ENCODE measurements at regions not wholly inside any gene's neighbourhood (a gene's known extent, or its start where the extent isn't known, plus 50 kb on each side); places are given as distances from the start of the nearest gene placed in this dataset.

DNA sequence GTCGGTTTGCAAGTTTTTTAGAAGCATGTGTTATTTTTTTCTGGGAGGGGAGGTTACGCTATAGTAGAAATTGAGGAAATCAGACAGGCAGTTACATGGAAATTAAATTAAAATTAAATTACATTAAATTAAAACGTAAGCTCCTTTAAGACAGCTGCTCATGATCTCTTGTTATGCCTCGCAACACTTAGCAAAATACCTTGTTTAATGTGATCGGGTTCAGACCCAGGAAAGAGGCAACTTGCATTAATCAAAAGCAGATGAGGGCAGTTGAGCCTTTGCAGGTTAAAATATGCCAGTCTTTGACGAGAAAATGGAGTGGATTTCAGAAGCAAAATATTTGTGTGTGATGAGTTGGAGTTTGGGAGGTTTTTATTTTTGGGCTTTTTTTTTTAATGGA is 651.8 kb downstream of the INHBA start:
- H2BK12ac ChIP-seq (ENCODE audit: insufficient read length, low read depth, low read length) = no peak overlapping the region
- TF ChIP-seq, protein P1, sequence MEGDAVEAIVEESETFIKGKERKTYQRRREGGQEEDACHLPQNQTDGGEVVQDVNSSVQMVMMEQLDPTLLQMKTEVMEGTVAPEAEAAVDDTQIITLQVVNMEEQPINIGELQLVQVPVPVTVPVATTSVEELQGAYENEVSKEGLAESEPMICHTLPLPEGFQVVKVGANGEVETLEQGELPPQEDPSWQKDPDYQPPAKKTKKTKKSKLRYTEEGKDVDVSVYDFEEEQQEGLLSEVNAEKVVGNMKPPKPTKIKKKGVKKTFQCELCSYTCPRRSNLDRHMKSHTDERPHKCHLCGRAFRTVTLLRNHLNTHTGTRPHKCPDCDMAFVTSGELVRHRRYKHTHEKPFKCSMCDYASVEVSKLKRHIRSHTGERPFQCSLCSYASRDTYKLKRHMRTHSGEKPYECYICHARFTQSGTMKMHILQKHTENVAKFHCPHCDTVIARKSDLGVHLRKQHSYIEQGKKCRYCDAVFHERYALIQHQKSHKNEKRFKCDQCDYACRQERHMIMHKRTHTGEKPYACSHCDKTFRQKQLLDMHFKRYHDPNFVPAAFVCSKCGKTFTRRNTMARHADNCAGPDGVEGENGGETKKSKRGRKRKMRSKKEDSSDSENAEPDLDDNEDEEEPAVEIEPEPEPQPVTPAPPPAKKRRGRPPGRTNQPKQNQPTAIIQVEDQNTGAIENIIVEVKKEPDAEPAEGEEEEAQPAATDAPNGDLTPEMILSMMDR (conservative IDR thresholded peaks at IDR 0.05) = no peak
- no peaks in the 10 kb centered on the region for H3K4me1 ChIP-seq (ENCODE audit: insufficient read depth, low read length)
- no peak overlapping the region for H3K56ac ChIP-seq (ENCODE audit: insufficient read length, low read depth, low read length)
- no peaks in the 10 kb centered on the region for H3K79me1 ChIP-seq (ENCODE audit: insufficient read depth, low read depth, low read length, poor library complexity, severe bottlenecking)
- no peak overlapping the region for H2BK15ac ChIP-seq (ENCODE audit: low read depth, low read length)
- H4K20me1 ChIP-seq (ENCODE audit: control insufficient read depth, insufficient read depth, insufficient read length) = no peaks in the 10 kb centered on the region
- H3K23me2 ChIP-seq (ENCODE audit: insufficient read length, low read depth, low read length, poor library complexity, severe bottlenecking) = no peaks in the 10 kb centered on the region
- H3K14ac ChIP-seq (ENCODE audit: insufficient read depth, low read length) = no peak overlapping the region
- H2BK20ac ChIP-seq (ENCODE audit: low read depth, low read length, poor library complexity, severe bottlenecking) = no peak overlapping the region
- H3K27me3 Mint-ChIP-seq (ENCODE audit: low read depth) = peaks cover 36% of the 10 kb centered on the region
- H3T11ph ChIP-seq (ENCODE audit: low read length) = no peak overlapping the region
- H4K8ac ChIP-seq (replicated peaks; ENCODE audit: insufficient read length, low read depth, low read length) = no peak overlapping the region
- H3K9me3 ChIP-seq (ENCODE audit: control insufficient read depth, low read depth, low read length) = no peaks in the 10 kb centered on the region
- no peak overlapping the region for H3K23ac ChIP-seq (ENCODE audit: insufficient read length, low read depth, low read length)
- no peak overlapping the region for H4K91ac ChIP-seq (ENCODE audit: insufficient read length, low read depth, low read length)
- H3K4me1 Mint-ChIP-seq = peaks cover 10 to 14% of the 10 kb centered on the region in 2 experiments
- no peak overlapping the region for H2BK120ac ChIP-seq (ENCODE audit: low read depth, low read length, poor library complexity, severe bottlenecking)
- no peak overlapping the region for H3K18ac ChIP-seq (ENCODE audit: insufficient read length, low read depth, low read length)
- no peak overlapping the region for H3K4me2 ChIP-seq (ENCODE audit: insufficient read depth, insufficient read length, low read length)
- H2AFZ ChIP-seq (ENCODE audit: low read length) = no peak overlapping the region
- H3K27ac ChIP-seq (ENCODE audit: insufficient read length, low read depth, low read length) = no peak overlapping the region
- H3K9ac ChIP-seq (ENCODE audit: extremely low read depth, insufficient read length, low read length) = no peak overlapping the region
- H3K79me2 ChIP-seq (ENCODE audit: insufficient read depth, low read length) = no peaks in the 10 kb centered on the region
- H3K27me3 ChIP-seq (ENCODE audit: insufficient read depth, low read length) = no peaks in the 10 kb centered on the region
- no peak overlapping the region for H2BK5ac ChIP-seq (ENCODE audit: insufficient read length, low read length)
- no CpG with 5 or more reads among the region's 6 CpGs for WGBS (ENCODE audit: extremely low coverage, insufficient read length, low lambda C conversion rate)
- no peak overlapping the region for H3K4me3 Mint-ChIP-seq
- no peak overlapping the region for H4K5ac ChIP-seq (ENCODE audit: insufficient read length, low read depth, low read length)
- H3K4ac ChIP-seq (ENCODE audit: low read depth, low read length) = no peak overlapping the region
- no peaks in the 10 kb centered on the region; a peak in 1 of 5 replicates for H3K9me3 Mint-ChIP-seq
- DNase-seq = no peak
- no peak overlapping the region for H3K27ac Mint-ChIP-seq
- H2AK5ac ChIP-seq (ENCODE audit: insufficient read length, low read length) = no peak overlapping the region
- H3K36me3 Mint-ChIP-seq (ENCODE audit: insufficient read depth in 1 of 3, low read depth in 3 of 3) = no peaks in the 10 kb centered on the region

Data from H9 (cell line).